ENCODE measurements at regions not wholly inside any gene's neighbourhood (a gene's known extent, or its start where the extent isn't known, plus 50 kb on each side); places are given as distances from the start of the nearest gene placed in this dataset.

DNA sequence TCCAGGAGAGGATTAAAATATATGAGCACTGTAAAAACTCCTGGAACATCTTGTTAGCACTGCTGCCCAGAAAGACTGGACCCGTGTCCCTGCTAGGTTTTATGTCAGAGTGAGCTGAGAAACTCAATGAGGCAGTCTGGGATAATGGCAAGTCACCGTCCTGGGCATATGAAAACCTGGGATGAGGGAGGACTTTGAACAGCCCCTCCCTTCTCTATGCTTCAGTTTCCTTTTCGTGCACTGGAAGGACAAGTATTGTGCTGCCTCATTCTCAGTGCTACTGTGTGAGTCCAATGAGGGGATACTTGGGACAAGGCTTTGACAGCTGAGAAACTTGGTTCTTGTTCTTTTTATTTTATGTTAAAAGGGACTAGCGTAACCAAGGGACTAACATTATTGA, 143.0 kb upstream of the SHB start:
- no peak overlapping the region for H3K4me3 ChIP-seq (ENCODE audit: low read depth, low read length)
- no peak for DNase-seq (ENCODE audit: low read depth)
- TF ChIP-seq, protein P1, sequence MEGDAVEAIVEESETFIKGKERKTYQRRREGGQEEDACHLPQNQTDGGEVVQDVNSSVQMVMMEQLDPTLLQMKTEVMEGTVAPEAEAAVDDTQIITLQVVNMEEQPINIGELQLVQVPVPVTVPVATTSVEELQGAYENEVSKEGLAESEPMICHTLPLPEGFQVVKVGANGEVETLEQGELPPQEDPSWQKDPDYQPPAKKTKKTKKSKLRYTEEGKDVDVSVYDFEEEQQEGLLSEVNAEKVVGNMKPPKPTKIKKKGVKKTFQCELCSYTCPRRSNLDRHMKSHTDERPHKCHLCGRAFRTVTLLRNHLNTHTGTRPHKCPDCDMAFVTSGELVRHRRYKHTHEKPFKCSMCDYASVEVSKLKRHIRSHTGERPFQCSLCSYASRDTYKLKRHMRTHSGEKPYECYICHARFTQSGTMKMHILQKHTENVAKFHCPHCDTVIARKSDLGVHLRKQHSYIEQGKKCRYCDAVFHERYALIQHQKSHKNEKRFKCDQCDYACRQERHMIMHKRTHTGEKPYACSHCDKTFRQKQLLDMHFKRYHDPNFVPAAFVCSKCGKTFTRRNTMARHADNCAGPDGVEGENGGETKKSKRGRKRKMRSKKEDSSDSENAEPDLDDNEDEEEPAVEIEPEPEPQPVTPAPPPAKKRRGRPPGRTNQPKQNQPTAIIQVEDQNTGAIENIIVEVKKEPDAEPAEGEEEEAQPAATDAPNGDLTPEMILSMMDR (conservative IDR thresholded peaks at IDR 0.05; ENCODE audit: low read depth, low read length): no peak

DNA sequence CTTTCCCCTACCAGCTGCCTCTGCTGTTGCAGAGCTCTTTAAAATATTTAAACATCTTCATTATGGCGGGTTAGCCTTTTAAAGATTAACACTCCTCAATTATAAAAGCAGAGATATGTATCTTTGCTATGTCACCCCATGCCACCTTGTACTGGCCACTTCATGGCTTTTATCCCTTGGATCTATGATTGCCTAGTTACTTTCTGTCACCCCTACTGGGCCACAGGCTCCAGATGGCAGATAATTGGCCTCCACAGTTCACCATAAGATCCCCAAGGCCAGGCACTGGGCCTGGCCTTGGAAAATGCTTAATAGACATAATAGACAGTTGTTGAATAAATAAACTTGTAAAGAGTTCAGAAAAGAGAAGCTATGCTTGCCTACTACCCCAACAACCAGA, 142.0 kb upstream of the SHB start:
- TF ChIP-seq, protein P1 (conservative IDR thresholded peaks at IDR 0.05; ENCODE audit: low read depth, low read length): no peak
- DNase-seq (ENCODE audit: low read depth): no peak
- no peak overlapping the region for H3K4me3 ChIP-seq (ENCODE audit: low read depth, low read length)

DNA sequence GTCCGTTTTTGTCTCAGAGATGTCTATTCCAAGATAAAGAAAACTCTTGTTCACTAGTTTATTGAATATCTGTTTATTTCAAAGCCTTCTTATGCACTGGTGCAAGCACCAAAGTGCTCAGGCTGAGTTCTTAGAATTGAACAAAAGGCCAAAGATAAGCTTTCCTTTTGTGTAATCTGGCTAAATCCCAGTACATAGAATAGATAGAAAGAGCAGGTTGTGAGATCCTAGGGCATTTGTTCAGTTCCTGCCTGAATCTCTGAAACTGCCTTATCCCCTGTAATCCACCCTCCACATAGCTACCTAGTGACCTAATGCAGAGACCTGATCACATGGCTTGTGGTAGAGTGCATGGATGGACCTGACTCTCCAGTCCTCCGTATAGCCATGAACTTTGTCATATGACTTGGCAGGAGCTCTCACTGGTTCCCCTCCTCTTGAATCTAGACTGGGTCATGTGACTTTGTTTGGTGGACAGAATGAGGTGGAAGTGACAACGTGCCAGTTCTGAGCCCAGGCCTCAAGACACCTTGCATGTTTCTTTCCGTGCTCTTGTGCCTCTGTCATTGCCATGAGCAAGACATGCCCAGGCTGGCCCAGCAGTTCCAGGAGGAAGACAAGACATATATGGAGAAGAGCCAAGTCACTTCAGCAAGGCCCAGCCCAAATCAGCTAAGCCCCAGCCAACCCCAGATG, 139.3 kb upstream of the SHB start:
- no peak overlapping the region for H3K4me3 ChIP-seq (ENCODE audit: low read depth, low read length)
- peak; percentile 29 for DNase-seq (ENCODE audit: low read depth)
- TF ChIP-seq, protein P1 (conservative IDR thresholded peaks at IDR 0.05; ENCODE audit: low read depth, low read length): no peak

DNA sequence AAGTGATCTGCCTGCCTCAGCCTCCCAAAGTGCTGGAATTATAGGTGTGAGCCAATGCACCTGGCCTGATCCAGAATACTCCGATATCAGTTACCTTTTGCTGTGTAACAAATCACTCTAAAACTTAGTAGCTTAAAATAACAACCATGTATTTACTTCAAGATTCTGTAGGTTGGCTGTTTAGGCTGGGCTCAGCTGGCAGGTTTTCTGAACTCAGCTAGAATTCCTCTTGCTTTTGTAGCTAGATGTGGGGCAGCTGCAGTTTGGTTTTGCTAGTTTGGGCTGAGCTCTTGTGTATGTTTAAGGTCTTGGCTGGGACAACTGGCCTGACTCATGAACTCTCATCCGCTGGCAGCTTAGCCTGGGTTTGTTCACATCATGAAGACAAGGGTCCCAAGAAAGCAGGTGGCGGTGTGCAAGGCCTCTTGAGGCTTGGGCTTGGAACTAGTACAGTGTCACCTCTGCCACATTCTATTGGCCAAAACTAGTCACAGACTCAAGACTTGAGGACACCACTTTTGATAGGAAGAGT, 138.3 kb upstream of the SHB start:
- TF ChIP-seq, protein P1 (conservative IDR thresholded peaks at IDR 0.05; ENCODE audit: low read depth, low read length): no peak
- no peak for DNase-seq (ENCODE audit: low read depth)
- H3K4me3 ChIP-seq (ENCODE audit: low read depth, low read length): no peak overlapping the region

DNA sequence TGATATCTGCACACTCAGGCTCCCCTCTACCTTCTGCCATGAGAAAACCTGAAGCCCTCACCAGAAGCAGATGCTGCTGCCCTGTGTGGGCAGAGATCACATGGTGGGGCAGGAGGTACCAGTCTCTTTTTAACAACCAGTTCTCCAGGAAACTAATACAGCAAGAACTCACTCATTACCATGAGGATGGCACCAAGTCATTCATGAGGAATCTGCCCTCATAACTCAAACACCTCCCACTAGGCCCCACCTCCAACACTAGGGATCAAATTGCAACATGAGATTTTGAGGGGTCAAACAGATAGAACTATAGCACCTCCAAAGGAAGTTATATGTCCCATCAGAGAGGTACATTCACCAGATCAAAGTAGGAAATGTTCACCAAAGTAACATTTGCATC, 136.3 kb upstream of the SHB start:
- DNase-seq (ENCODE audit: low read depth): no peak
- no peak overlapping the region for H3K4me3 ChIP-seq (ENCODE audit: low read depth, low read length)
- TF ChIP-seq, protein P1 (conservative IDR thresholded peaks at IDR 0.05; ENCODE audit: low read depth, low read length): no peak

DNA sequence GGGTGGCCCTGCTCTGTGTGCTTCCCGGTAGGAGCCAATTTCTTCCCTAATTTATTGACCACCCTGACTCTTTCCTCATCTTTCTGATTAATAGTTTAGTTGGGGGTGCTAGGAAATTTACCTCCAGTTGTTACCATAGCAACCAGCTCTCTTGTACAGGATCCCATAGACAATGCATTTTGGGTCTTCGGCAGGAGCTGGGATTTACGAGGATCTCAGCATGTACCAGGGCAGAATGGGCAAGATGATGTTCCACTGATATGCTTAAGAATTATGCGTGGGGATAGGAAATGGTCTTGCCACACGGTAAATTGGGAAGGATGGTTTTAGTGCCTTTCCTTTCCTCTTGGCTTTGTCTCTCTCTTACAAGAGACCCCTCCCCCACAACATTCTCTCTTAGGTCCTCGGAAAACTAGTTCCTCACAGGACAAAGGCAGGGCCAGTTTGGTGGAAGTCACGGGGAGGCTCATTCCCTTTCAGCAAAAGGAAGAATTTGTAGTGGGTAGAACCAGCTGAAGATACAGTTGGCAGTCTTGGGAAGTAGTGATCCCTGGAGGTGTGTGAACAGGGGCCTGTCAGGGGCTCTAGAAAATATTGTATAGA, 133.4 kb upstream of the SHB start:
- TF ChIP-seq, protein P1 (conservative IDR thresholded peaks at IDR 0.05; ENCODE audit: low read depth, low read length): no peak
- DNase-seq (ENCODE audit: low read depth): no peak
- H3K4me3 ChIP-seq (ENCODE audit: low read depth, low read length): no peak overlapping the region

DNA sequence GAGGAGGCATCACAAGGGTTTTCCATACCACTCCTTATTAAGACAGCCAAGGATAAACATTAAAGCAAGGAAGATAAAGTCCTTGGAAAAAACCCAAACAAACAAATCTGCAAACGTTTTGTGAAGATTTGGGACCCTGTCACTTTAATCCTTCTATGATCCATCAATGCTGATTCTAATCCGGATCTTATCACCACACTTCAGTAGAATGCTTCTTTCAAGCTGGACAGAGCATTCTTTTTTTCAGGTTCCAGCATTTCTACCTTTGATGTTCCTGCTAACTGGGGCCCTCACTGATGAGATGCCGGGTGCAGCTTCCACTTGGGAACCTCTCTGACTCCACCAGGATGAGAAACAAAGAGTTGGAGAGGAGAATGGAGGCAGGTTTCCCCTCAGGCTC, 132.8 kb upstream of the SHB start:
- no peak overlapping the region for H3K4me3 ChIP-seq (ENCODE audit: low read depth, low read length)
- TF ChIP-seq, protein P1 (conservative IDR thresholded peaks at IDR 0.05; ENCODE audit: low read depth, low read length): no peak
- no peak for DNase-seq (ENCODE audit: low read depth)

Measured in choroid plexus epithelial cell (primary cell).